ENCODE measurements at regions not wholly inside any gene's neighbourhood (a gene's known extent, or its start where the extent isn't known, plus 50 kb on each side); places are given as distances from the start of the nearest gene placed in this dataset.
A peak's percentile ranks its signal among the peaks of the same experiment; 100 is the strongest.

GRCh38 chr12:90167518-90168208, 459.0 kb upstream of the ATP2B1 start:
- TF ChIP-seq CTCF (conservative IDR thresholded peaks at IDR 0.05) = no peak
- no peaks in the 10 kb centered on the region; the same call in 1 of the 2 replicates for H3K27me3 ChIP-seq (ENCODE audit: insufficient read depth, low read length)
- DNase-seq = no peak
- no peaks in the 10 kb centered on the region for H3K23me2 ChIP-seq (ENCODE audit: insufficient read length, low read depth, low read length, poor library complexity, severe bottlenecking)
- H3K4me3 Mint-ChIP-seq = no peak overlapping the region
- H2BK120ac ChIP-seq (ENCODE audit: low read depth, low read length, poor library complexity, severe bottlenecking) = no peak overlapping the region
- H3K18ac ChIP-seq (ENCODE audit: insufficient read length, low read depth, low read length) = no peak overlapping the region
- H3K27ac Mint-ChIP-seq = peak overlapping the region in 1 of 3 experiments; percentile 5; a peak in 1 of 7 replicates
- no peaks in the 10 kb centered on the region for H3K4me1 ChIP-seq (ENCODE audit: insufficient read depth, low read length)
- peaks cover 0 to 3% of the 10 kb centered on the region in 2 experiments; a peak in 2 of 5 replicates for H3K9me3 Mint-ChIP-seq
- no peak overlapping the region for H3K4me2 ChIP-seq (ENCODE audit: insufficient read depth, insufficient read length, low read length)
- H3K9ac ChIP-seq (ENCODE audit: extremely low read depth, insufficient read length, low read length) = no peak overlapping the region
- no peaks in the 10 kb centered on the region for H3K79me1 ChIP-seq (ENCODE audit: insufficient read depth, low read depth, low read length, poor library complexity, severe bottlenecking)
- H2AFZ ChIP-seq (ENCODE audit: low read length) = no peak overlapping the region
- peaks cover 0 to 3% (median 0%) of the 10 kb centered on the region in 3 experiments; a peak in 3 of 7 replicates for H3K36me3 Mint-ChIP-seq (ENCODE audit: insufficient read depth in 1 of 3, low read depth in 3 of 3)
- no peak overlapping the region for H3K23ac ChIP-seq (ENCODE audit: insufficient read length, low read depth, low read length)
- no peak overlapping the region for H4K8ac ChIP-seq (replicated peaks; ENCODE audit: insufficient read length, low read depth, low read length)
- H3K4ac ChIP-seq (ENCODE audit: low read depth, low read length) = no peak overlapping the region
- no peak overlapping the region for H3T11ph ChIP-seq (ENCODE audit: low read length)
- no peak overlapping the region for H3K14ac ChIP-seq (ENCODE audit: insufficient read depth, low read length)
- H3K56ac ChIP-seq (ENCODE audit: insufficient read length, low read depth, low read length) = no peak overlapping the region
- H3K79me2 ChIP-seq (ENCODE audit: insufficient read depth, low read length) = no peaks in the 10 kb centered on the region
- no peak overlapping the region for H2BK15ac ChIP-seq (ENCODE audit: low read depth, low read length)
- H2AK5ac ChIP-seq (ENCODE audit: insufficient read length, low read length) = no peak overlapping the region
- no peak overlapping the region for H2BK5ac ChIP-seq (ENCODE audit: insufficient read length, low read length)
- no peaks in the 10 kb centered on the region for H3K27me3 Mint-ChIP-seq (ENCODE audit: low read depth)
- H4K20me1 ChIP-seq (ENCODE audit: control insufficient read depth, insufficient read depth, insufficient read length) = no peaks in the 10 kb centered on the region
- WGBS (ENCODE audit: extremely low coverage, insufficient read length, low lambda C conversion rate) = no CpG with 5 or more reads among the region's 8 CpGs
- H2BK20ac ChIP-seq (ENCODE audit: low read depth, low read length, poor library complexity, severe bottlenecking) = no peak overlapping the region
- H2BK12ac ChIP-seq (ENCODE audit: insufficient read length, low read depth, low read length) = no peak overlapping the region
- H3K4me1 Mint-ChIP-seq = peaks cover 5 to 11% of the 10 kb centered on the region in 2 experiments; a peak in 2 of 4 replicates
- H3K27ac ChIP-seq (ENCODE audit: insufficient read length, low read depth, low read length) = no peak overlapping the region
- no peaks in the 10 kb centered on the region for H3K9me3 ChIP-seq (ENCODE audit: control insufficient read depth, low read depth, low read length)
- H4K91ac ChIP-seq (ENCODE audit: insufficient read length, low read depth, low read length) = no peak overlapping the region
- no peak overlapping the region for H4K5ac ChIP-seq (ENCODE audit: insufficient read length, low read depth, low read length)

Data from H9 (cell line).